Neural cell (in vitro differentiated cells): ENCODE measurements at regions not wholly inside any gene's neighbourhood (a gene's known extent, or its start where the extent isn't known, plus 50 kb on each side); places are given as distances from the start of the nearest gene placed in this dataset.

ENCODE experiments used
- H2AFZ ChIP-seq: fragments of 200-600, 300-800 bp; sonication (generic), shearing (Covaris generic); 2 replicates; pipeline ENCODE4 v1.6.0; 2014; ENCODE audit warnings: low read depth, mild to moderate bottlenecking, antibody characterized with exemption, low read length, moderate library complexity
- H3F3A ChIP-seq: fragments of 200-600 bp; shearing (Covaris generic); 2 replicates; pipeline ENCODE4 v1.6.1; 2016; ENCODE audit warnings: mild to moderate bottlenecking, moderate library complexity, mixed read lengths, antibody characterized with exemption, low read length; ENCODE audit not compliant: insufficient read depth, poor library complexity, severe bottlenecking
- H3K27ac ChIP-seq: fragments of 200-600, 300-800 bp; sonication (generic), shearing (Covaris generic); 2 replicates; pipeline ENCODE4 v1.5.1; 2014; ENCODE audit warnings: mild to moderate bottlenecking, low read length, moderate library complexity
- H3K27me3 ChIP-seq: fragments of 300-800, 200-600 bp; sonication (generic), shearing (Covaris generic); 2 replicates; pipeline ENCODE4 v1.6.0; 2014; ENCODE audit warnings: mild to moderate bottlenecking, low read depth, low read length, moderate library complexity; ENCODE audit not compliant: insufficient read depth
- H3K36me3 ChIP-seq: fragments of 300-800, 200-600 bp; sonication (generic), shearing (Covaris generic); 2 replicates; pipeline ENCODE4 v1.5.1; 2014; ENCODE audit warnings: mild to moderate bottlenecking, antibody characterized with exemption, low read length, moderate library complexity; ENCODE audit not compliant: insufficient read depth
- H3K4me2 ChIP-seq: fragments of 300-800, 200-600 bp; sonication (generic), shearing (Covaris generic); 2 replicates; pipeline ENCODE4 v1.6.0; 2014; ENCODE audit warnings: mild to moderate bottlenecking, low read length
- H3K4me3 ChIP-seq: fragments of 300-800, 200-600 bp; sonication (generic), shearing (Covaris generic); 2 replicates; pipeline ENCODE4 v1.5.1; 2014; ENCODE audit warnings: mild to moderate bottlenecking, low read length, moderate library complexity
- H3K79me2 ChIP-seq: fragments of 200-600 bp; shearing (Covaris generic); replicated peaks from 2 replicates; pipeline ENCODE4 v1.6.0; 2014; ENCODE audit warnings: mild to moderate bottlenecking, low read length, moderate library complexity; ENCODE audit not compliant: insufficient read depth
- H3K9ac ChIP-seq: fragments of 300-800, 200-600 bp; sonication (generic), shearing (Covaris generic); 2 replicates; pipeline ENCODE4 v1.6.1; 2016; ENCODE audit warnings: mild to moderate bottlenecking, low read length, mixed read lengths
- H3K9me2 ChIP-seq: fragments of 200-600 bp; shearing (Covaris generic); 2 replicates; pipeline ENCODE4 v1.6.1; 2016; ENCODE audit warnings: mild to moderate bottlenecking, low read length, mixed read lengths; ENCODE audit not compliant: insufficient read depth
- H3K9me3 ChIP-seq: fragments of 200-600, 300-800 bp; sonication (generic), shearing (Covaris generic); 2 replicates; pipeline ENCODE4 v1.6.1; 2016; ENCODE audit warnings: mild to moderate bottlenecking, mixed run types, low read length, moderate library complexity, mixed read lengths
- H4K20me1 ChIP-seq: fragments of 200-600 bp; shearing (Covaris generic); 2 replicates; pipeline ENCODE4 v1.6.1; 2016; ENCODE audit warnings: mild to moderate bottlenecking, mixed run types; ENCODE audit not compliant: insufficient read depth
- EP300 ChIP-seq: fragments of 450-650 bp; conservative IDR thresholded peaks from 2 replicates; pipeline ENCODE4 v1.6.1; 2014; ENCODE audit warnings: antibody characterized with exemption, mild to moderate bottlenecking, moderate library complexity; ENCODE audit not compliant: poor library complexity, severe bottlenecking
- EZH2 ChIP-seq: fragments of 200-600, 300-800 bp; shearing (Covaris generic), sonication (generic); IDR thresholded peaks from 2 replicates; pipeline ENCODE4 v1.6.1; 2014; ENCODE audit warnings: antibody characterized with exemption, low read length, borderline replicate concordance, mild to moderate bottlenecking; ENCODE audit not compliant: insufficient read depth, poor library complexity, severe bottlenecking
- MXI1 ChIP-seq: fragments of 450-650 bp; conservative IDR thresholded peaks from 2 replicates; pipeline ENCODE4 v1.6.1; 2014; ENCODE audit warnings: antibody characterized with exemption, mild to moderate bottlenecking; ENCODE audit not compliant: poor library complexity, severe bottlenecking
- POLR2AphosphoS5 ChIP-seq: IDR thresholded peaks from 2 replicates; pipeline ENCODE4 v1.6.1; 2012
- RAD21 ChIP-seq: fragments of 450-650 bp; conservative IDR thresholded peaks from 2 replicates; pipeline ENCODE4 v1.6.1; 2014; ENCODE audit warnings: antibody characterized with exemption, mild to moderate bottlenecking, moderate library complexity
- SMC3 ChIP-seq: fragments of 450-650 bp; conservative IDR thresholded peaks from 2 replicates; pipeline ENCODE4 v1.6.1; 2014; ENCODE audit warnings: antibody characterized with exemption, mild to moderate bottlenecking, moderate library complexity; ENCODE audit not compliant: poor library complexity
- TAF1 ChIP-seq: IDR thresholded peaks from 2 replicates; pipeline ENCODE4 v1.6.1; 2012; ENCODE audit warnings: low read depth
- TF ChIP-seq, protein P1 (sequence below): fragments of 450-650 bp; IDR thresholded peaks from 2 replicates; pipeline ENCODE4 v1.5.1; 2014; ENCODE audit warnings: antibody characterized with exemption, mild to moderate bottlenecking, moderate library complexity; ENCODE audit not compliant: poor library complexity, severe bottlenecking
- TF ChIP-seq, protein P2 (sequence below): IDR thresholded peaks from 2 replicates; pipeline ENCODE4 v1.6.1; 2012; ENCODE audit warnings: borderline replicate concordance

DNA sequence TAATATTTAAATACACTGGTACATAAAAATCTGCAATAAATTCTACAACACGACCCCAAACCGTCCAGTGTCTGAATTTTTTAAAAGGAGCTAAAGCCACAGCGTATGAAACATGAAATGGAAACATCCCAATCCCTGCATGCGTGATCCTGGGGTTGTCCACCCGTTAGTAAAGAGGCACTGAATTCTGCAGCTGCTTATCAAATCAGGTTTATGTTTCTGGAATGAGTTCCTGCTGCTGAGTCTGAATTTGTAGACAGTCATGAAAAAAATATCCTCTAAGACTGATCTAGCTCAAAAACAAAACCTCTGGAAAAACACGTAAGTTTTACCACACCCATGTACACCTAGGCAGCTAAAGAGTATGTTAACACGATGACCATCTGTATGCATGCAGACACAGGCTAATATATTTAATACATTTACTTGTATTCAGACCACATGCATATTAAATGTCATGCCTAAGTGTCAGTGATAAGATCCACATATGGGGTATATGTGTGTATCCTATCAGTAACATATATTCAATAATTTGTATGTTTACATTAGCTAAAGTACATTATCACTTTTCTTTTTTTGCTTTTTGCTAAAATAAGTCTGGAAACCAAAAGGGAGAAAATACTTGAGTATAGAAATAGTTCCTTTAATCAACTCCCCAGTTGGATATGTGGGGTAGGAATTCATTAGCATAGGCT lies 420.5 kb upstream of the PSMD7 start:
- H3K9ac ChIP-seq: peak overlapping the region; percentile 62
- no peak for TF ChIP-seq MXI1
- no peak for TF ChIP-seq EP300
- no peak for TF ChIP-seq POLR2AphosphoS5
- no peak for TF ChIP-seq RAD21
- no peak for TF ChIP-seq EZH2
- TF ChIP-seq, protein P1, sequence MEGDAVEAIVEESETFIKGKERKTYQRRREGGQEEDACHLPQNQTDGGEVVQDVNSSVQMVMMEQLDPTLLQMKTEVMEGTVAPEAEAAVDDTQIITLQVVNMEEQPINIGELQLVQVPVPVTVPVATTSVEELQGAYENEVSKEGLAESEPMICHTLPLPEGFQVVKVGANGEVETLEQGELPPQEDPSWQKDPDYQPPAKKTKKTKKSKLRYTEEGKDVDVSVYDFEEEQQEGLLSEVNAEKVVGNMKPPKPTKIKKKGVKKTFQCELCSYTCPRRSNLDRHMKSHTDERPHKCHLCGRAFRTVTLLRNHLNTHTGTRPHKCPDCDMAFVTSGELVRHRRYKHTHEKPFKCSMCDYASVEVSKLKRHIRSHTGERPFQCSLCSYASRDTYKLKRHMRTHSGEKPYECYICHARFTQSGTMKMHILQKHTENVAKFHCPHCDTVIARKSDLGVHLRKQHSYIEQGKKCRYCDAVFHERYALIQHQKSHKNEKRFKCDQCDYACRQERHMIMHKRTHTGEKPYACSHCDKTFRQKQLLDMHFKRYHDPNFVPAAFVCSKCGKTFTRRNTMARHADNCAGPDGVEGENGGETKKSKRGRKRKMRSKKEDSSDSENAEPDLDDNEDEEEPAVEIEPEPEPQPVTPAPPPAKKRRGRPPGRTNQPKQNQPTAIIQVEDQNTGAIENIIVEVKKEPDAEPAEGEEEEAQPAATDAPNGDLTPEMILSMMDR: no peak
- TF ChIP-seq SMC3: no peak
- no peak for TF ChIP-seq TAF1
- TF ChIP-seq, protein P2, sequence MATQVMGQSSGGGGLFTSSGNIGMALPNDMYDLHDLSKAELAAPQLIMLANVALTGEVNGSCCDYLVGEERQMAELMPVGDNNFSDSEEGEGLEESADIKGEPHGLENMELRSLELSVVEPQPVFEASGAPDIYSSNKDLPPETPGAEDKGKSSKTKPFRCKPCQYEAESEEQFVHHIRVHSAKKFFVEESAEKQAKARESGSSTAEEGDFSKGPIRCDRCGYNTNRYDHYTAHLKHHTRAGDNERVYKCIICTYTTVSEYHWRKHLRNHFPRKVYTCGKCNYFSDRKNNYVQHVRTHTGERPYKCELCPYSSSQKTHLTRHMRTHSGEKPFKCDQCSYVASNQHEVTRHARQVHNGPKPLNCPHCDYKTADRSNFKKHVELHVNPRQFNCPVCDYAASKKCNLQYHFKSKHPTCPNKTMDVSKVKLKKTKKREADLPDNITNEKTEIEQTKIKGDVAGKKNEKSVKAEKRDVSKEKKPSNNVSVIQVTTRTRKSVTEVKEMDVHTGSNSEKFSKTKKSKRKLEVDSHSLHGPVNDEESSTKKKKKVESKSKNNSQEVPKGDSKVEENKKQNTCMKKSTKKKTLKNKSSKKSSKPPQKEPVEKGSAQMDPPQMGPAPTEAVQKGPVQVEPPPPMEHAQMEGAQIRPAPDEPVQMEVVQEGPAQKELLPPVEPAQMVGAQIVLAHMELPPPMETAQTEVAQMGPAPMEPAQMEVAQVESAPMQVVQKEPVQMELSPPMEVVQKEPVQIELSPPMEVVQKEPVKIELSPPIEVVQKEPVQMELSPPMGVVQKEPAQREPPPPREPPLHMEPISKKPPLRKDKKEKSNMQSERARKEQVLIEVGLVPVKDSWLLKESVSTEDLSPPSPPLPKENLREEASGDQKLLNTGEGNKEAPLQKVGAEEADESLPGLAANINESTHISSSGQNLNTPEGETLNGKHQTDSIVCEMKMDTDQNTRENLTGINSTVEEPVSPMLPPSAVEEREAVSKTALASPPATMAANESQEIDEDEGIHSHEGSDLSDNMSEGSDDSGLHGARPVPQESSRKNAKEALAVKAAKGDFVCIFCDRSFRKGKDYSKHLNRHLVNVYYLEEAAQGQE: no peak
- peak overlapping the region; percentile 27 for H3K4me3 ChIP-seq
- peak overlapping the region; percentile 4 for H3K4me2 ChIP-seq
- no peaks in the 10 kb centered on the region for H3K36me3 ChIP-seq
- no peaks in the 10 kb centered on the region for H3K9me3 ChIP-seq
- peaks cover 4% of the 10 kb centered on the region for H3F3A ChIP-seq
- peak overlapping the region; percentile 96 for H3K27ac ChIP-seq
- H3K27me3 ChIP-seq: no peaks in the 10 kb centered on the region
- H3K9me2 ChIP-seq: no peaks in the 10 kb centered on the region
- H2AFZ ChIP-seq: no peak overlapping the region
- no peaks in the 10 kb centered on the region for H4K20me1 ChIP-seq
- peaks cover 82% of the 10 kb centered on the region for H3K79me2 ChIP-seq

DNA sequence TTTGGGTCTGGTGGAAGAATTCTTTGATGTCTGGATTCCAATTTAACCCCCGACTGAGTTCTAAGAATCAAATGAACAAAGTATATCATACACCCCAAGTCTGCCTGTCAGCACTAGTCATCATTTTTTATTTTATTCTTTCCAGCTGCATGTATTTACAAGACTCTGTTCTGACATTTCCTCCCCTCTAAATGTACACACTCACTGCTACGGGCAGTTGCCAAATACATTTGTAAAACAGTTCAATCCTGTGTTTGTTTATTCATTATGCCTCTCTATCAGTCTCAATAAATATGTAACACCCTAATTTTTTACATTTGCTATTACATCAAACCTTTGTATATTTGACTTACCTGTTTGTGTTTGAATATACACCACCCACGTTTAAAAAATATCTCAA lies 422.3 kb upstream of the PSMD7 start:
- peaks cover 13% of the 10 kb centered on the region for H3F3A ChIP-seq
- H3K79me2 ChIP-seq: peaks cover 64% of the 10 kb centered on the region
- H3K4me3 ChIP-seq: no peak overlapping the region
- H3K27me3 ChIP-seq: no peaks in the 10 kb centered on the region
- TF ChIP-seq MXI1 (no peak), SMC3 (no peak), EP300 (no peak), EZH2 (no peak), RAD21 (no peak), POLR2AphosphoS5 (no peak), TAF1 (no peak)
- TF ChIP-seq, protein P1: no peak
- TF ChIP-seq, protein P2: no peak
- H3K9me2 ChIP-seq: no peaks in the 10 kb centered on the region
- no peaks in the 10 kb centered on the region for H3K36me3 ChIP-seq
- H4K20me1 ChIP-seq: no peaks in the 10 kb centered on the region
- no peaks in the 10 kb centered on the region for H3K9me3 ChIP-seq
- H3K9ac ChIP-seq: peak overlapping the region; percentile 35
- H3K4me2 ChIP-seq: no peak overlapping the region
- no peak overlapping the region for H2AFZ ChIP-seq
- H3K27ac ChIP-seq: peak overlapping the region; percentile 96
